Left cardiac atrium (tissue), 4 donors: ENCODE measurements at regions not wholly inside any gene's neighbourhood (a gene's known extent, or its start where the extent isn't known, plus 50 kb on each side); places are given as distances from the start of the nearest gene placed in this dataset.
A peak's percentile ranks its signal among the peaks of the same experiment; 100 is the strongest.

Experiments used
- ATAC-seq, 2 donors: fragments of 200-7000 bp; cut with Tn5 transposase; one replicate each; pipeline ENCODE4 v1.9.1; 2020; ENCODE audit warnings: mild to moderate bottlenecking in 2 of 2, moderate library complexity in 2 of 2
- DNase-seq: peaks from one replicate; pipeline ENCODE4 v3.0.0-alpha.2; 2020
- intact Hi-C, 2 donors: fragments of 100-400 bp; cut with DNase I; formaldehyde crosslinking; loops; one replicate each; pipeline versions ENCODE4 v1.14.1 to v1.15.1; 2022 to 2023
- donor health status: DM: no; HTN: yes; CAD: no.
- donor health status: DM: no; HTN: yes; CAD: no; lungs with severe emphysema.
- donor health status: DM: yes; HTN: yes; CAD: no.
- donor health status: Dilated cardiomyopathy.

GRCh38 chr11:112732031-112732430, 229.2 kb upstream of the NCAM1 start:
- ATAC-seq (no peak), DNase-seq (no peak)
- intact Hi-C loops, result loop anchor here in 1 of 2 donors (10.0 kb wide), 1 partner anchor 137 kb away; no protein-coding TSS in a partner anchor

GRCh38 chr11:112734207-112734606, 227.0 kb upstream of the NCAM1 start:
- DNase-seq (peak; percentile 35), ATAC-seq (peak; percentile 61 to 67)
- intact Hi-C loops, result loop anchor here in 1 of 2 donors (10.0 kb wide), 1 partner anchor 139 kb away; no protein-coding TSS in a partner anchor

GRCh38 chr11:112735470-112735869, 225.8 kb upstream of the NCAM1 start:
- intact Hi-C loops, result loop anchor here in 1 of 2 donors (10.0 kb wide), 1 partner anchor 141 kb away; no protein-coding TSS in a partner anchor
- DNase-seq, result no peak
- no peak for ATAC-seq

GRCh38 chr11:112744041-112744440, 217.2 kb upstream of the NCAM1 start:
- intact Hi-C loops, result no loop called here
- no peak for DNase-seq
- ATAC-seq, result no peak

DNA sequence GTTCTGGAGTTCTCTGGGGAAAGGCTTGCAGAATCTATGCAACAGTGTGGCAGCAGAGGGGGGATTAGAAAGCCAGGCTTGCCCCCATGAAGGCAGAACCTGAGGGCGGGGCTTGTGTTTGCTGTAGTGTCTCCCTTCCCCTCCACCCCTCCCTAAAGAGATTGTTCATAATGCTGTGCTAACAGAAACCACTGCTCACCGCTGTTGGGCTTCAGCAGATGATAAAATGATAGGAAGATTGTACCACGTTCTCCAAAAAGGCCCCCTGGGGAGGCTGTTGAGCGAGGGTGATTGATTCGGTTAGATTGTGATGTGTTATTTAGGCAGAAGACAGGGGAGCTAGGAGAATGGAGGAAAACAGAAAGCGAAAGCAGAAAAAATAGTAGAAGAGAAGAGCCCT, 215.2 kb upstream of the NCAM1 start:
- intact Hi-C loops, result no loop called here
- ATAC-seq (no peak), DNase-seq (no peak)

DNA sequence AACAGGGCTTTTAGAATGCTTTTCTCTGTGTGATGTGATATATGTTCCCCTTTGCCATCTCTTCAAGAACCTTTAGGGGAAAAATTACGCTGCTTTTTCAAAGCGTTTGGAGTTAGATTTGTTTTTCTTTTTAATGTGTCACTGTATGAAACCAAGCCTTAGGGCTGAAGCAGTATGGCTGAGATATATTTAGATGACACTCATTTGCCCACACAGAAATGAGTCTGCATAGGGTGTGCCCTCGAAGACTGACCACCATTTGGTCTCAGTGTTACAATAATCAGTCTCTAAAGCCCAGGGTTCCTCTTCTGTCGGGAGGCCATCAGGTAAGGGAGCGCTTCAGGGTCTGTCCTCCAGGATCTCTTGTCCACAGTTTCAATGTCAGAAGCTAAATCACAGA, 213.0 kb upstream of the NCAM1 start:
- ATAC-seq (no peak), DNase-seq (no peak)
- intact Hi-C loops, result no loop called here

DNA sequence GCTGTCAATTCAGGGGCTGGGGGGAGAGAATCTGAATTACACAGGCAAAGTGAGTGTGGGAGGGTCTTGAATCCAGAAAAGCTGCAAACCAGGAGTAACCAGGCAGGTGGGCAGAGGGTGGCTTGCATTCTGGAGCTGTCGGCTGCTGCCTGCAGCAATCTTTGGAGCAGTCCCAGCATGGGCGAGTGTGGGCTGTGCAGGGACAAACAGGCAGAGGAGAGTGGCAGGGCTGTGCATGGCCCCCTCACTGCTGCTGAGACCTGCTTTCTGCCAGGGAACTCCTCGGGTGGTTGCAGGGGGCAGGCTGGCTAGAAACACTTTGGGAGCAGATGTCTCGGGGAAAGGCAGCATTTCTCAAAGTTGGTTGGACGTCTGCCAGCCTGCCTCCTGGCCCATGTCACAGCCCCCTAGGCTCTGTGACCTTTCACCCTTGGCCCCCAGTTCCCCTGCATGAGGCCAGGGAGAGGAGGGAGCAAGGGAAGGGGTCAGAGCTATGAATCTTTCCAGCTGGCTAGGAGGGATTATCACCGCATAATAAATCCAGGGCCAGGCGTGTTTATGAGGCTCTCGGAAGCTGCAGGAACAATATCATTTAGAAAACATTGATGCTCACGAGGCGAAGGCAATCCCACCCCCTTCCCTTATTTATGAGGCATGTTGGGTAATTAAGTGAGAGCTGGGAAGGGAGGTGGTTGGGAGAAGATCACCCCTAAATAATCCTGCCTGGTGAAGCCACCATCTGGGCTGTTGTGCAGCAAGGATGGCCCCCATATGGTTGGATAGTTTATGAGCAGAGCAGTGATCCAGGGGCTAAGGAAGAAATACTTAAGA, 212.3 kb upstream of the NCAM1 start:
- no peak for DNase-seq
- intact Hi-C loops, result no loop called here
- ATAC-seq, result peak; percentile 29 to 43

DNA sequence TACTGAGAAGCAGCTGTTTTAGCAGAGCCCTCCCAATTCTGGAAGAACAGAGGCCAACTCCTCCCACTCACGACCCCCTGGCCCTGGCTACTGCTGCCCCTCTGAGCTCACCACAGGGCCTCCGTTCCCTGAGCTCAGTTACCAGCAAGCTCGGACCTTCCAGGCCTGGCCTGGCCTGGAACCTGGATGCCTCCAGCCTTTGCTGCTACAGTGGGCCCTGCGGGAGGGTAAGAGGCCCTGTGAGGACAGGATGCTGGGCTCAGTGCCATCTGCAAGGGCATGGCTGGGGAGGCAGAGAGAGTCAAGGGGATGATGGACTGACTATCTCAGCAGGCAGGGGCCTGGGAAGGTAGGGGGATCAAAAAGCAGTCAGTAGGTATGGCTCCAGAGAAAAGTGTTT, 209.9 kb upstream of the NCAM1 start:
- DNase-seq (peak; percentile 42), ATAC-seq (peak; percentile 66 to 73)
- intact Hi-C loops, result loop anchor here in 1 of 2 donors (10.0 kb wide), 1 partner anchor 97 kb away; no protein-coding TSS in a partner anchor

GRCh38 chr11:112751772-112752171, 209.4 kb upstream of the NCAM1 start:
- no peak for ATAC-seq
- DNase-seq, result no peak
- intact Hi-C loops, result loop anchor here in 1 of 2 donors (10.0 kb wide), 1 partner anchor 97 kb away; no protein-coding TSS in a partner anchor

GRCh38 chr11:112752563-112752962, 208.7 kb upstream of the NCAM1 start:
- ATAC-seq (no peak), DNase-seq (no peak)
- intact Hi-C loops, result loop anchor here in 1 of 2 donors (10.0 kb wide), 1 partner anchor 98 kb away; no protein-coding TSS in a partner anchor

- intact Hi-C loops, result loop anchor here in 1 of 2 donors (10.0 kb wide), 1 partner anchor 99 kb away; no protein-coding TSS in a partner anchor
- DNase-seq (no peak), ATAC-seq (no peak)
Measured at GRCh38 chr11:112753706-112754105, 207.5 kb upstream of the NCAM1 start.

- intact Hi-C loops, result loop anchor here in 1 of 2 donors (10.0 kb wide), 1 partner anchor 105 kb away; no protein-coding TSS in a partner anchor
- ATAC-seq, result peak; percentile 53 to 62
- DNase-seq, result no peak
Measured at GRCh38 chr11:112759418-112759817, 201.8 kb upstream of the NCAM1 start.

- DNase-seq, result no peak
- intact Hi-C loops, result no loop called here
- no peak for ATAC-seq
Measured at GRCh38 chr11:112760396-112761059, 200.7 kb upstream of the NCAM1 start.

- ATAC-seq (peak; percentile 12 to 32), DNase-seq (no peak)
- intact Hi-C loops, result no loop called here
Measured at GRCh38 chr11:112761911-112762706, 199.1 kb upstream of the NCAM1 start.

DNA sequence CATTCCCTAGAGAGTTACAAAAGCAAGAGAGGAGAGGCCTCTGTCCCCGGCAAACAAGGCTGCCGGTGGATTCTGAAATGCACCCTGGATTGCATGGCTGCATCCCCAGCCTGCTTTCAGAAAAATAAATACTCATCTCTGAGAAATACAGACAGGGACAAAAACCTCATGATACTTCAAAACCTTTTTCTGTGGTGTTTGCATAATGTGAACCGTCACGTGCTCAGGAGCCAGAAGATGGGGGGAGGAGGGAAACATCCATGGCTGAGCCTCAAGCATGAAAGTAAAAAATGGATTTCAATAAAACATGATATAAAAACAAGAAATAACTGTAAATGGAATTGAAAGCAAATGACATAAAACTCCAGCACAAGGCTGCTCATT, 198.5 kb upstream of the NCAM1 start:
- intact Hi-C loops, result no loop called here
- DNase-seq, result no peak
- ATAC-seq, result peak in 1 of 2 donors; percentile 29

- DNase-seq, result no peak
- intact Hi-C loops, result no loop called here
Measured at GRCh38 chr11:112765337-112765736, 195.9 kb upstream of the NCAM1 start.

GRCh38 chr11:112769170-112769569, 192.1 kb upstream of the NCAM1 start:
- ATAC-seq (peak; percentile 3 to 14), DNase-seq (no peak)
- intact Hi-C loops, result no loop called here

More at GRCh38 chr11:112765337-112765736, 195.9 kb upstream of the NCAM1 start:
- no peak for ATAC-seq

- ATAC-seq, result peak; percentile 51 to 58
- no peak for DNase-seq
- intact Hi-C loops, result no loop called here
Measured at GRCh38 chr11:112769584-112769983, 191.6 kb upstream of the NCAM1 start.

- intact Hi-C loops, result no loop called here
- peak; percentile 22 to 24 for ATAC-seq
- DNase-seq, result no peak
Measured at GRCh38 chr11:112770033-112770432, 191.2 kb upstream of the NCAM1 start.
